ENCODE measurements at regions not wholly inside any gene's neighbourhood (a gene's known extent, or its start where the extent isn't known, plus 50 kb on each side); places are given as distances from the start of the nearest gene placed in this dataset.

GRCh38 chr11:128311742-128312719 is 275.3 kb downstream of the ETS1 start:
- no peak for DNase-seq (ENCODE audit: low read depth, low spot score)
- no peak overlapping the region for H3K27ac Mint-ChIP-seq (ENCODE audit: unreplicated experiment)
- no peaks in the 10 kb centered on the region for H3K27me3 Mint-ChIP-seq (ENCODE audit: low read depth)
- no peaks in the 10 kb centered on the region for H3K4me1 Mint-ChIP-seq
- peaks cover 13% of the 10 kb centered on the region for H3K36me3 Mint-ChIP-seq (ENCODE audit: low read depth)
- peaks cover 13% of the 10 kb centered on the region for H3K9me3 Mint-ChIP-seq
- TF ChIP-seq CTCF (conservative IDR thresholded peaks at IDR 0.05), result no peak
- H3K4me3 Mint-ChIP-seq, result no peak overlapping the region

- DNase-seq (ENCODE audit: low read depth, low spot score), result no peak
- Mint-ChIP-seq H3K9me3 (peaks cover 13% of the 10 kb centered on the region), H3K27ac (ENCODE audit: unreplicated experiment) (no peak overlapping the region), H3K4me3 (no peak overlapping the region), H3K27me3 (ENCODE audit: low read depth) (no peaks in the 10 kb centered on the region), H3K36me3 (ENCODE audit: low read depth) (peaks cover 13% of the 10 kb centered on the region), H3K4me1 (no peaks in the 10 kb centered on the region)
- TF ChIP-seq CTCF (conservative IDR thresholded peaks at IDR 0.05), result no peak
Measured at GRCh38 chr11:128310676-128311445, 276.5 kb downstream of the ETS1 start.

- no peak overlapping the region for H3K4me3 Mint-ChIP-seq
- no peaks in the 10 kb centered on the region for H3K4me1 Mint-ChIP-seq
- peaks cover 9% of the 10 kb centered on the region for H3K36me3 Mint-ChIP-seq (ENCODE audit: low read depth)
Measured at GRCh38 chr11:128310005-128310404, 277.4 kb downstream of the ETS1 start.

GRCh38 chr11:128308794-128309193 is 278.6 kb downstream of the ETS1 start:
- H3K4me3 Mint-ChIP-seq, result no peak overlapping the region
- H3K4me1 Mint-ChIP-seq, result no peaks in the 10 kb centered on the region
- no peak overlapping the region for H3K27ac Mint-ChIP-seq (ENCODE audit: unreplicated experiment)
- no peak for DNase-seq (ENCODE audit: low read depth, low spot score)
- peaks cover 2% of the 10 kb centered on the region for H3K36me3 Mint-ChIP-seq (ENCODE audit: low read depth)
- peaks cover under 1% of the 10 kb centered on the region for H3K9me3 Mint-ChIP-seq
- TF ChIP-seq CTCF (conservative IDR thresholded peaks at IDR 0.05), result no peak
- H3K27me3 Mint-ChIP-seq (ENCODE audit: low read depth), result no peaks in the 10 kb centered on the region

More at GRCh38 chr11:128310005-128310404, 277.4 kb downstream of the ETS1 start:
- no peak for TF ChIP-seq CTCF (conservative IDR thresholded peaks at IDR 0.05)
- peaks cover 7% of the 10 kb centered on the region for H3K9me3 Mint-ChIP-seq
- H3K27me3 Mint-ChIP-seq (ENCODE audit: low read depth), result no peaks in the 10 kb centered on the region
- DNase-seq (ENCODE audit: low read depth, low spot score), result no peak
- H3K27ac Mint-ChIP-seq (ENCODE audit: unreplicated experiment), result no peak overlapping the region

- H3K36me3 Mint-ChIP-seq (ENCODE audit: low read depth), result no peaks in the 10 kb centered on the region
- no peaks in the 10 kb centered on the region for H3K4me1 Mint-ChIP-seq
- no peak for DNase-seq (ENCODE audit: low read depth, low spot score)
- no peak overlapping the region for H3K27ac Mint-ChIP-seq (ENCODE audit: unreplicated experiment)
- no peaks in the 10 kb centered on the region for H3K9me3 Mint-ChIP-seq
- H3K4me3 Mint-ChIP-seq, result no peak overlapping the region
- TF ChIP-seq CTCF (conservative IDR thresholded peaks at IDR 0.05), result no peak
- no peaks in the 10 kb centered on the region for H3K27me3 Mint-ChIP-seq (ENCODE audit: low read depth)
Measured at GRCh38 chr11:128305588-128305987, 281.8 kb downstream of the ETS1 start.

Data from neural crest cell (in vitro differentiated cells).